Heart right ventricle (tissue), 16 donors: ENCODE measurements at regions not wholly inside any gene's neighbourhood (a gene's known extent, or its start where the extent isn't known, plus 50 kb on each side); places are given as distances from the start of the nearest gene placed in this dataset.

Experiments used
- ATAC-seq, 8 donors: fragments of 200-7000 bp; cut with Tn5 transposase; one replicate each; pipeline ENCODE4 v1.9.1; 2020; ENCODE audit warnings: mild to moderate bottlenecking in 8 of 8, moderate library complexity in 8 of 8, moderate number of reproducible peaks in 1 of 8
- DNase-seq, 2 donors: peaks; one replicate each; pipeline ENCODE4 v3.0.0-alpha.2; 2020
- H3K27ac ChIP-seq, 10 donors: fragments of 200-600 bp; sonication (generic) in 2 of 10; one replicate each; pipeline versions ENCODE4 v1.5.0 to v1.8.0; 2020 to 2022; ENCODE audit warnings: mild to moderate bottlenecking in 3 of 10
- H3K27me3 ChIP-seq, 7 donors: fragments of 200-600 bp; one replicate each; pipeline ENCODE4 v1.8.0; 2021 to 2022; ENCODE audit warnings: mild to moderate bottlenecking in 2 of 7
- H3K36me3 ChIP-seq, 9 donors: fragments of 200-600 bp; sonication (generic) in 1 of 9; one replicate each; pipeline versions ENCODE4 v1.5.0 to v1.8.0; 2020 to 2022; ENCODE audit warnings: mild to moderate bottlenecking in 2 of 9
- H3K4me1 ChIP-seq, 9 donors: fragments of 200-600 bp; sonication (generic) in 1 of 9; one replicate each; pipeline versions ENCODE4 v1.5.0 to v1.8.0; 2020 to 2022; ENCODE audit warnings: mild to moderate bottlenecking in 4 of 9
- H3K4me3 ChIP-seq, 10 donors: fragments of 200-600 bp; sonication (generic) in 2 of 10; one replicate each; pipeline versions ENCODE4 v1.5.0 to v1.8.0; 2020 to 2022; ENCODE audit warnings: mild to moderate bottlenecking in 7 of 10, moderate library complexity in 2 of 10
- H3K9me3 ChIP-seq, 11 donors: fragments of 200-600 bp in 10 of 11; sonication (generic) in 2 of 11; one replicate each; pipeline versions ENCODE4 v1.5.0 to v1.8.0; 2013 to 2022; ENCODE audit warnings: mild to moderate bottlenecking in 2 of 11, control low read depth in 1 of 11, moderate library complexity in 1 of 11
- WGBS, 2 donors: extraction: QIAGEN DNeasy Blood & Tissue Kit; methylation state at CpG; one replicate each; pipeline ENCODE4 v1.1.7; 2013; ENCODE audit warnings: inconsistent platforms in 1 of 2; 5-methylcytosine and 5-hydroxymethylcytosine counted together
- intact Hi-C, 10 donors: fragments of 100-400 bp; cut with DNase I; formaldehyde crosslinking; loops; one replicate each; pipeline versions ENCODE4 v1.11.1 to v1.14.2; 2022
- TF ChIP-seq, protein P1 (sequence below), 9 donors: fragments of 200-600 bp; sonication (generic) in 2 of 9; IDR thresholded peaks; one replicate each; pipeline versions ENCODE4 v1.5.0 to v1.8.0; 2021 to 2022; ENCODE audit warnings: antibody characterized with exemption in 9 of 9, mild to moderate bottlenecking in 5 of 9, moderate library complexity in 1 of 9
- donor health status: Arrhythmogenic right ventricular cardiomyopathy.
- donor health status: ischemic (EF 13 %, LVEDD 7.1; RV severe dilation, severe dysfunction).
- donor health status: healthy with polysubstance abuse.
- donor health status: DM: no; HTN: yes; CAD: no.
- donor health status: DM: no; HTN: no; CAD: no.
- donor health status: ischemic (EF 25% LVEDD 6.9; RV normal size, moderate dysfunction).
- donor health status: ischemic (EF 25% LVEDD 5.7; RV mildly dilated, moderate dysfunction).
- donor health status: healthy.
- donor health status: DM: yes; HTN: yes; CAD: no.
- donor health status: Ischemic cardiomyopathy.
- donor health status: ischemic (EF 35%, LVEDD 5.7; RV mildly dilated, moderate dysfunction).
- donor health status: nonischemic (EF 11% LVEDD 7.7; RV severe dilation, severe dysfunction).
- donor health status: DM: yes; HTN: yes; CAD: no.
- donor health status: PGD.
- donor health status: ischemic (EF 29% LVEDD 5.4; RV normal size, mild dysfunction).
- donor health status: nonischemic (EF 23%, LVEDD 6.1; RV moderate dilation, normal function).

DNA sequence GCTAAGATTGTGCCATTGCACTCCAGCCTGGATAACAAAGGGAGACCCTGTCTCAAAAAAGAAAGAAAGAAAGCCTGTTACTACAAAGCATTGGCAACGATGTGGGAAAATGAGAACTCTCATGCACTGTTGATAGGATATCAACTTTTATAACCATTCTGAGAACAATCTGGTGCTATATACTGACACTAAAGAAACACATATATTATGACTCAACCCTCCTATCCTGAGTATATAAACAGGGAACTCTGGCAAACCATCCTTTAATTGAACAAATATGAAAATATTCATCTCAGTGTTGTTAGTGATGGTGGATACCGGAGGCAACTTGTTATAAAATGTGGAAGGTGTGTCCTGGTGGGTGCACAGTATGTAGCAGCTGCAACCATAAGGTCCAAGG lies 53.0 kb upstream of the SOD3 start:
- Histone ChIP-seq H3K36me3 (no peaks in the 10 kb centered on the region), H3K4me1 (peaks cover 0 to 13% (median 0%) of the 10 kb centered on the region in 9 donors), H3K27me3 (no peaks in the 10 kb centered on the region), H3K27ac (no peak overlapping the region), H3K9me3 (peaks cover 0 to 12% (median 0%) of the 10 kb centered on the region in 11 donors), H3K4me3 (no peak overlapping the region)
- intact Hi-C loops: no loop called here
- DNase-seq (no peak), ATAC-seq (no peak)
- TF ChIP-seq, protein P1, sequence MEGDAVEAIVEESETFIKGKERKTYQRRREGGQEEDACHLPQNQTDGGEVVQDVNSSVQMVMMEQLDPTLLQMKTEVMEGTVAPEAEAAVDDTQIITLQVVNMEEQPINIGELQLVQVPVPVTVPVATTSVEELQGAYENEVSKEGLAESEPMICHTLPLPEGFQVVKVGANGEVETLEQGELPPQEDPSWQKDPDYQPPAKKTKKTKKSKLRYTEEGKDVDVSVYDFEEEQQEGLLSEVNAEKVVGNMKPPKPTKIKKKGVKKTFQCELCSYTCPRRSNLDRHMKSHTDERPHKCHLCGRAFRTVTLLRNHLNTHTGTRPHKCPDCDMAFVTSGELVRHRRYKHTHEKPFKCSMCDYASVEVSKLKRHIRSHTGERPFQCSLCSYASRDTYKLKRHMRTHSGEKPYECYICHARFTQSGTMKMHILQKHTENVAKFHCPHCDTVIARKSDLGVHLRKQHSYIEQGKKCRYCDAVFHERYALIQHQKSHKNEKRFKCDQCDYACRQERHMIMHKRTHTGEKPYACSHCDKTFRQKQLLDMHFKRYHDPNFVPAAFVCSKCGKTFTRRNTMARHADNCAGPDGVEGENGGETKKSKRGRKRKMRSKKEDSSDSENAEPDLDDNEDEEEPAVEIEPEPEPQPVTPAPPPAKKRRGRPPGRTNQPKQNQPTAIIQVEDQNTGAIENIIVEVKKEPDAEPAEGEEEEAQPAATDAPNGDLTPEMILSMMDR (IDR thresholded peaks at IDR 0.05): no peak
- 68 to 72% methylated on average over 2 of the region's 2 CpGs for WGBS, 2 donors

- intact Hi-C loops: no loop called here
- TF ChIP-seq, protein P1 (IDR thresholded peaks at IDR 0.05): no peak
- ATAC-seq: no peak
Measured at GRCh38 chr4:24742773-24743172, 52.6 kb upstream of the SOD3 start.

DNA sequence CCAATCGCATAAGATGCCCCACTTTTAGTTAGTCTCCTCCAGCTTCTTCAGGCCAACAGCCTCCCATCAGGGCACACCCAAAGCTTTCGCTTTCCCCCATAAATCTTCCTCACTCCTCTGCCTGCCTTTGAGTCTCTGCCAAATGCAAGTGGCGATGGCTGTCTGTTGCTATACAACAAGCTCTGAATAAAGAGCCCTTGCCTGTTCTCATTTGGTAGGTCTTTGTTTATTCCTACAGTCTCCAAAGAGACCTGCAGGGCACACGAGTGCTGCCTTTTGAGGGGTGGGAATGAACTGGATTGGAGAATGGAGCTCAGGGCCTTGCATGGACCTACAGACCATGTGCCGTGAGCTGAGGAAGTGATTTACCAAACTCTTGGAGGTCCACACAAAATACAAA lies 52.2 kb upstream of the SOD3 start:
- intact Hi-C loops: no loop called here
- no peak overlapping the region for H3K27ac ChIP-seq

More at GRCh38 chr4:24742773-24743172, 52.6 kb upstream of the SOD3 start:
- peaks cover 0 to 13% (median 0%) of the 10 kb centered on the region in 9 donors for H3K4me1 ChIP-seq
- no peaks in the 10 kb centered on the region for H3K36me3 ChIP-seq
- no peaks in the 10 kb centered on the region for H3K27me3 ChIP-seq
- no peak for DNase-seq
- H3K4me3 ChIP-seq: no peak overlapping the region
- no peak overlapping the region for H3K27ac ChIP-seq
- 82 to 83% methylated on average over 5 of the region's 5 CpGs for WGBS, 2 donors
- peaks cover 0 to 7% (median 0%) of the 10 kb centered on the region in 11 donors for H3K9me3 ChIP-seq

GRCh38 chr4:24743927-24744326 lies 51.4 kb upstream of the SOD3 start:
- peaks cover 0 to 13% (median 0%) of the 10 kb centered on the region in 9 donors for H3K4me1 ChIP-seq
- TF ChIP-seq, protein P1 (IDR thresholded peaks at IDR 0.05): no peak
- no peak overlapping the region for H3K27ac ChIP-seq
- ATAC-seq: peak in 3 of 8 donors; percentile 7 to 45 (median 40)
- intact Hi-C loops: no loop called here
- DNase-seq: no peak
- no peak overlapping the region for H3K4me3 ChIP-seq
- H3K27me3 ChIP-seq: no peaks in the 10 kb centered on the region
- 66 to 71% methylated on average over 5 of the region's 5 CpGs for WGBS, 2 donors
- H3K9me3 ChIP-seq: no peaks in the 10 kb centered on the region
- no peaks in the 10 kb centered on the region for H3K36me3 ChIP-seq

More for the DNA sequence above, 52.2 kb upstream of the SOD3 start:
- Histone ChIP-seq H3K9me3 (peaks cover 0 to 3% (median 0%) of the 10 kb centered on the region in 11 donors), H3K27me3 (no peaks in the 10 kb centered on the region), H3K4me1 (peaks cover 0 to 13% (median 0%) of the 10 kb centered on the region in 9 donors), H3K4me3 (no peak overlapping the region), H3K36me3 (no peaks in the 10 kb centered on the region)
- TF ChIP-seq, protein P1 (IDR thresholded peaks at IDR 0.05): no peak
- no peak for DNase-seq
- 82 to 86% methylated on average over 5 of the region's 5 CpGs for WGBS, 2 donors
- peak in 2 of 8 donors; percentile 33 to 39 for ATAC-seq
